Osteocyte (in vitro differentiated cells): ENCODE measurements at regions not wholly inside any gene's neighbourhood (a gene's known extent, or its start where the extent isn't known, plus 50 kb on each side); places are given as distances from the start of the nearest gene placed in this dataset.

Source experiments
- DNase-seq: peaks from one replicate; pipeline ENCODE4 v3.0.0; 2021; ENCODE audit warnings: mixed read lengths; ENCODE audit not compliant: unreplicated experiment; ENCODE audit errors: extremely low spot score
- H3K27ac Mint-ChIP-seq: one replicate; pipeline ENCODE4 v1.8.0; 2021; ENCODE audit warnings: mild to moderate bottlenecking, mixed read lengths; ENCODE audit not compliant: unreplicated experiment
- H3K27me3 Mint-ChIP-seq: one replicate; pipeline ENCODE4 v1.8.0; 2021; ENCODE audit warnings: mixed read lengths; ENCODE audit not compliant: unreplicated experiment
- H3K36me3 Mint-ChIP-seq: one replicate; pipeline ENCODE4 v1.8.0; 2021; ENCODE audit warnings: mixed read lengths; ENCODE audit not compliant: unreplicated experiment
- H3K4me1 Mint-ChIP-seq: one replicate; pipeline ENCODE4 v1.8.0; 2021; ENCODE audit warnings: mixed read lengths; ENCODE audit not compliant: unreplicated experiment
- H3K4me3 Mint-ChIP-seq: one replicate; pipeline ENCODE4 v1.8.0; 2021; ENCODE audit warnings: mild to moderate bottlenecking, moderate library complexity, mixed read lengths; ENCODE audit not compliant: unreplicated experiment
- H3K9me3 Mint-ChIP-seq: one replicate; pipeline ENCODE4 v1.8.0; 2021; ENCODE audit warnings: mixed read lengths; ENCODE audit not compliant: unreplicated experiment
- CTCF ChIP-seq: fragments of 200-600 bp; sonication (generic); IDR thresholded peaks from 2 replicates; pipeline ENCODE4 v1.5.0; 2021; ENCODE audit warnings: antibody characterized with exemption, mild to moderate bottlenecking, moderate library complexity

DNA sequence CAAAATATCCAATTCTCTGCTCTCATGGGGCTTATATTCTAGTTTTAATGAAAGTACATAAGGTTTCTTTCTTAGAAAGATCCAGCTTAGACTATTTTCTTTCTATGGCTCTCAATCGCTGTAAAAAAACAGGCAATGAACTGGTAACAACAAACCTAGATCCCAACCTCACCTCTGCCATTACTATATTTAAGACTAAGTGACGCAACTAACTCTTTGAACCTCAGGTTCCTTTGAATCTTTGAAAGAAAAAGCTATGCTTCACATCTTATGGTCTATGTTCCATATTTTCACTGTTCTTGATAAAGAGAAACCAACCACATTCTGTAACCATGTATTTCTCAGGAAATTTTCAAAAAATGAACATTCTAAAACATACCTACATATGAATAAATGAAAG, 88.5 kb downstream of the ELAPOR2 start:
- Mint-ChIP-seq H3K9me3 (no peaks in the 10 kb centered on the region), H3K4me1 (peaks cover 20% of the 10 kb centered on the region), H3K27ac (no peak overlapping the region), H3K4me3 (no peak overlapping the region), H3K27me3 (no peaks in the 10 kb centered on the region), H3K36me3 (peaks cover 3% of the 10 kb centered on the region)
- TF ChIP-seq CTCF: no peak
- no peak for DNase-seq

GRCh38 chr7:86970547-86970946, 88.9 kb downstream of the ELAPOR2 start:
- H3K9me3 Mint-ChIP-seq: no peaks in the 10 kb centered on the region
- H3K27ac Mint-ChIP-seq: no peak overlapping the region
- no peaks in the 10 kb centered on the region for H3K27me3 Mint-ChIP-seq
- peaks cover 24% of the 10 kb centered on the region for H3K4me1 Mint-ChIP-seq
- DNase-seq: no peak
- peaks cover 3% of the 10 kb centered on the region for H3K36me3 Mint-ChIP-seq
- no peak overlapping the region for H3K4me3 Mint-ChIP-seq
- TF ChIP-seq CTCF: no peak

- Mint-ChIP-seq H3K27me3 (no peaks in the 10 kb centered on the region), H3K4me1 (peaks cover 30% of the 10 kb centered on the region), H3K36me3 (peaks cover 3% of the 10 kb centered on the region), H3K4me3 (no peak overlapping the region), H3K9me3 (no peaks in the 10 kb centered on the region), H3K27ac (no peak overlapping the region)
- DNase-seq: no peak
- no peak for TF ChIP-seq CTCF
Observed at GRCh38 chr7:86969865-86970264, 89.6 kb downstream of the ELAPOR2 start.

DNA sequence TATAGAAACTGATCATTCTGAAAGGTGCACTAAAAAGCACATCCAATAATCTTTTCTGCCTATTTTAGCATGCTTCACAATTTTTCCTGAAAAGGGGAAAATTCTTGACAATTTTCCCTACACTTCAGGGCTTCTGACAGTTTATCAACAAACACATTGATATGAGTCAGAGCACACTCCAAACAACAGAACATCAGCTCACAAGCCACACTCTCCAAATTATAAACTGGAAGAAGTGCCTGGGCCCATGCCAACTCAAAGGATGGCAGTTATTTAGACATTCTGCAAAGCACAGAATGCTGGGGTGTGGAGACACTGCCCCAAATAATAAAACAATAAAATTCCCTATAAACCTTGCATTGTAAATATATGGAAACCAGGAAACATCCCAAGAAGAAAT, 90.8 kb downstream of the ELAPOR2 start:
- no peak overlapping the region for H3K4me3 Mint-ChIP-seq
- H3K9me3 Mint-ChIP-seq: no peaks in the 10 kb centered on the region
- no peak overlapping the region for H3K27ac Mint-ChIP-seq
- peaks cover 3% of the 10 kb centered on the region for H3K36me3 Mint-ChIP-seq
- H3K27me3 Mint-ChIP-seq: no peaks in the 10 kb centered on the region
- no peak for TF ChIP-seq CTCF
- H3K4me1 Mint-ChIP-seq: peaks cover 33% of the 10 kb centered on the region
- DNase-seq: no peak

DNA sequence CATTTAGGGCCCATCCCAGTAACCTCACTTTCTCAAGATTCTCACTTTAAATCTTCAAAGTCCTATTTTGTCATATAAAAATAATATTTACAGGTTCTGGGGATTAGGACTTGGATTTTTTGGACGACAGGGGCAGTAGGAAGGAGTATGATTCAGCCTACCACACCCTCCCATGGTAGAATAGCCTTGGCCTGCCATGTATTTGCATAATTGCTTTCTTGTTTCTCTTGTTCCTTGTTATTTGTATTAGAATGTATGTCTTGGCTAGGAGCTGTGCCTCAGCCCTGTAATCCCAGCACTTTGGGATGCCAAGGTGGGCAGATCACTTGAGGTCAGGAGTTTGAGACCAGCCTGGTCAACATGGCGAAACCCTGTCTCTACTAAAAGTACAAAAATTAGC, 92.5 kb downstream of the ELAPOR2 start:
- Mint-ChIP-seq H3K27ac (no peak overlapping the region), H3K36me3 (no peaks in the 10 kb centered on the region), H3K4me1 (peaks cover 33% of the 10 kb centered on the region), H3K27me3 (no peaks in the 10 kb centered on the region), H3K9me3 (no peaks in the 10 kb centered on the region), H3K4me3 (no peak overlapping the region)
- no peak for DNase-seq
- TF ChIP-seq CTCF: no peak
